ENCODE measurements at regions not wholly inside any gene's neighbourhood (a gene's known extent, or its start where the extent isn't known, plus 50 kb on each side); places are given as distances from the start of the nearest gene placed in this dataset.

- Mint-ChIP-seq H3K36me3 (ENCODE audit: low read depth, unreplicated experiment) (no peaks in the 10 kb centered on the region), H3K27ac (ENCODE audit: unreplicated experiment) (no peak overlapping the region), H3K4me3 (ENCODE audit: unreplicated experiment) (no peak overlapping the region), H3K4me1 (ENCODE audit: low read depth, unreplicated experiment) (peaks cover 14% of the 10 kb centered on the region), H3K9me3 (ENCODE audit: unreplicated experiment) (no peaks in the 10 kb centered on the region), H3K27me3 (ENCODE audit: low read depth, unreplicated experiment) (peaks cover 32% of the 10 kb centered on the region)
- Histone ChIP-seq H3K79me2 (ENCODE audit: insufficient read depth, low read length) (no peaks in the 10 kb centered on the region), H3K4me1 (ENCODE audit: insufficient read depth, low read length) (no peaks in the 10 kb centered on the region), H3K9ac (ENCODE audit: low read length) (no peak overlapping the region), H4K20me1 (ENCODE audit: insufficient read depth, low read length) (no peaks in the 10 kb centered on the region), H3K27ac (ENCODE audit: low read depth, low read length) (no peak overlapping the region), H3K4me2 (ENCODE audit: low read length) (no peak overlapping the region), H3K9me3 (ENCODE audit: insufficient read depth, low read depth, low read length) (no peaks in the 10 kb centered on the region), H2AFZ (ENCODE audit: low read depth, low read length) (no peak overlapping the region), H3K4me3 (ENCODE audit: insufficient read depth, low read depth, low read length) (no peak overlapping the region), H3K36me3 (ENCODE audit: insufficient read depth, low read length) (no peaks in the 10 kb centered on the region), H3K27me3 (ENCODE audit: insufficient read depth, low read length) (peaks cover 3% of the 10 kb centered on the region)
- DNase-seq (ENCODE audit: low read depth), result no peak
- TF ChIP-seq, protein P1, sequence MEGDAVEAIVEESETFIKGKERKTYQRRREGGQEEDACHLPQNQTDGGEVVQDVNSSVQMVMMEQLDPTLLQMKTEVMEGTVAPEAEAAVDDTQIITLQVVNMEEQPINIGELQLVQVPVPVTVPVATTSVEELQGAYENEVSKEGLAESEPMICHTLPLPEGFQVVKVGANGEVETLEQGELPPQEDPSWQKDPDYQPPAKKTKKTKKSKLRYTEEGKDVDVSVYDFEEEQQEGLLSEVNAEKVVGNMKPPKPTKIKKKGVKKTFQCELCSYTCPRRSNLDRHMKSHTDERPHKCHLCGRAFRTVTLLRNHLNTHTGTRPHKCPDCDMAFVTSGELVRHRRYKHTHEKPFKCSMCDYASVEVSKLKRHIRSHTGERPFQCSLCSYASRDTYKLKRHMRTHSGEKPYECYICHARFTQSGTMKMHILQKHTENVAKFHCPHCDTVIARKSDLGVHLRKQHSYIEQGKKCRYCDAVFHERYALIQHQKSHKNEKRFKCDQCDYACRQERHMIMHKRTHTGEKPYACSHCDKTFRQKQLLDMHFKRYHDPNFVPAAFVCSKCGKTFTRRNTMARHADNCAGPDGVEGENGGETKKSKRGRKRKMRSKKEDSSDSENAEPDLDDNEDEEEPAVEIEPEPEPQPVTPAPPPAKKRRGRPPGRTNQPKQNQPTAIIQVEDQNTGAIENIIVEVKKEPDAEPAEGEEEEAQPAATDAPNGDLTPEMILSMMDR (IDR thresholded peaks at IDR 0.05; ENCODE audit: insufficient read depth, low read depth, low read length), result no peak
- no peak for TF ChIP-seq EZH2 (IDR thresholded peaks at IDR 0.05; ENCODE audit: insufficient read depth, low read length)
- FAIRE-seq, result no peak
Measured at GRCh38 chr18:10068766-10069567, 155.2 kb downstream of the VAPA start.

DNA sequence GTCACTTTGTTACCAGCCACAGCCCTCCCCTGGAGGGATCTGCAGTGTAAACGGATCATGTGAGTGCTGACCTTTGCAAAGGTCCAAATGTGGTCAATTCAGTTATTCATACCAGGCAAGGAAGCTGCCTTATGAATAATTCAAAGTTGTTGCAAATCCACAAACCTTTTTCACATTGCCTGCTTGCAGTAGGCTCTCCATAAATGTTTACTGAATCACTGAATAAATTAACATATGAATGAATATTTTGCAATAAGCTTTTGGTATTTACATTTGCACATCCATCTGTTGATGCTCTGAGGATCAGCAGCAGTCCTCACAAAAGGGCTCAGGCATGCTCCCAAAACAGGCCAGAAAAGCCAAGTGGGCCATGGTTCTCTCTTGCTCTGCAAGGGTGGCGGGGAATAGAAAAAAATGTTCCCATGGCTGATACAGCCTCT lies 156.8 kb downstream of the VAPA start:
- TF ChIP-seq, protein P1 (IDR thresholded peaks at IDR 0.05; ENCODE audit: insufficient read depth, low read depth, low read length), result no peak
- no peak for TF ChIP-seq EZH2 (IDR thresholded peaks at IDR 0.05; ENCODE audit: insufficient read depth, low read length)
- Mint-ChIP-seq H3K36me3 (ENCODE audit: low read depth, unreplicated experiment) (no peaks in the 10 kb centered on the region), H3K27ac (ENCODE audit: unreplicated experiment) (no peak overlapping the region), H3K9me3 (ENCODE audit: unreplicated experiment) (no peaks in the 10 kb centered on the region), H3K4me1 (ENCODE audit: low read depth, unreplicated experiment) (peaks cover 12% of the 10 kb centered on the region), H3K4me3 (ENCODE audit: unreplicated experiment) (no peak overlapping the region), H3K27me3 (ENCODE audit: low read depth, unreplicated experiment) (peaks cover 38% of the 10 kb centered on the region)
- H3K4me1 ChIP-seq (ENCODE audit: insufficient read depth, low read length), result no peaks in the 10 kb centered on the region
- H2AFZ ChIP-seq (ENCODE audit: low read depth, low read length), result no peak overlapping the region
- no peak overlapping the region for H3K4me3 ChIP-seq (ENCODE audit: insufficient read depth, low read depth, low read length)
- FAIRE-seq (no peak), DNase-seq (ENCODE audit: low read depth) (peak; percentile 72)
- no peak overlapping the region for H3K27ac ChIP-seq (ENCODE audit: low read depth, low read length)
- H3K36me3 ChIP-seq (ENCODE audit: insufficient read depth, low read length), result no peaks in the 10 kb centered on the region
- no peaks in the 10 kb centered on the region for H4K20me1 ChIP-seq (ENCODE audit: insufficient read depth, low read length)
- H3K79me2 ChIP-seq (ENCODE audit: insufficient read depth, low read length), result no peaks in the 10 kb centered on the region
- H3K9me3 ChIP-seq (ENCODE audit: insufficient read depth, low read depth, low read length), result no peaks in the 10 kb centered on the region
- H3K27me3 ChIP-seq (ENCODE audit: insufficient read depth, low read length), result peaks cover 3% of the 10 kb centered on the region
- H3K9ac ChIP-seq (ENCODE audit: low read length), result no peak overlapping the region
- no peak overlapping the region for H3K4me2 ChIP-seq (ENCODE audit: low read length)

DNA sequence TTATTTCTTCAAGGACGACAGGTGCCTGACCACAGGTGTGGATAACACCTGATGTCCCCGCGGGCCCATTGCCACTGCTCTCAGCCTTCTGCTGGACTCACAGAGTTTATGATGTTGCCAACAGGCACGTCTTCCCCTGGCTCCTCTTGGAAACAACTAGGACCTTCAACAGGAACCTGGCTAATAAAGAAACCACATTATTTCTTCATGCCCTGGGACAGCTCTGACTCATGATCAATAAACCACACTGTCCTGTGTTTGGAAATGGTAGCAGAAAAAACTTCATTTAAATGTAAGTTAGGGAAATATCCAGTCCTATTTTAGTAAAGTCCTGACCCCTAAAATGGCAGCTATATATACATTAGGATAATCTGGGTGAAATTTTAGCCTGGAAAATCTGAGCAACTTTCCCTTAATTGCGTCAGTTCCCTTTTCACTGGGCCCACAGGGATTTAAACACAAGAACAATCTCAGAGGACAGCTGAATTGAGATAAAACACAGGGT lies 158.9 kb downstream of the VAPA start:
- no peaks in the 10 kb centered on the region for H3K79me2 ChIP-seq (ENCODE audit: insufficient read depth, low read length)
- H3K27ac Mint-ChIP-seq (ENCODE audit: unreplicated experiment), result no peak overlapping the region
- no peak overlapping the region for H2AFZ ChIP-seq (ENCODE audit: low read depth, low read length)
- peaks cover 11% of the 10 kb centered on the region for H3K4me1 Mint-ChIP-seq (ENCODE audit: low read depth, unreplicated experiment)
- no peak overlapping the region for H3K4me2 ChIP-seq (ENCODE audit: low read length)
- H3K9me3 ChIP-seq (ENCODE audit: insufficient read depth, low read depth, low read length), result no peaks in the 10 kb centered on the region
- TF ChIP-seq EZH2 (IDR thresholded peaks at IDR 0.05; ENCODE audit: insufficient read depth, low read length), result no peak
- TF ChIP-seq, protein P1 (IDR thresholded peaks at IDR 0.05; ENCODE audit: insufficient read depth, low read depth, low read length), result no peak
- H3K27ac ChIP-seq (ENCODE audit: low read depth, low read length), result no peak overlapping the region
- H3K9me3 Mint-ChIP-seq (ENCODE audit: unreplicated experiment), result peaks cover 2% of the 10 kb centered on the region
- H3K4me1 ChIP-seq (ENCODE audit: insufficient read depth, low read length), result no peaks in the 10 kb centered on the region
- H3K4me3 ChIP-seq (ENCODE audit: insufficient read depth, low read depth, low read length), result no peak overlapping the region
- H3K9ac ChIP-seq (ENCODE audit: low read length), result no peak overlapping the region
- no peaks in the 10 kb centered on the region for H3K36me3 ChIP-seq (ENCODE audit: insufficient read depth, low read length)
- H3K27me3 Mint-ChIP-seq (ENCODE audit: low read depth, unreplicated experiment), result peaks cover 40% of the 10 kb centered on the region
- peak; percentile 50 for DNase-seq (ENCODE audit: low read depth)
- no peaks in the 10 kb centered on the region for H4K20me1 ChIP-seq (ENCODE audit: insufficient read depth, low read length)
- FAIRE-seq, result no peak
- no peaks in the 10 kb centered on the region for H3K36me3 Mint-ChIP-seq (ENCODE audit: low read depth, unreplicated experiment)
- H3K4me3 Mint-ChIP-seq (ENCODE audit: unreplicated experiment), result no peak overlapping the region
- peaks cover 3% of the 10 kb centered on the region for H3K27me3 ChIP-seq (ENCODE audit: insufficient read depth, low read length)

Measured in astrocyte (in vitro differentiated cells and primary cell).